LNCAP (cell line): ENCODE measurements at regions not wholly inside any gene's neighbourhood (a gene's known extent, or its start where the extent isn't known, plus 50 kb on each side); places are given as distances from the start of the nearest gene placed in this dataset.

Source experiments
- CTCF ChIP-seq: fragments of 450-650 bp; IDR thresholded peaks from 2 replicates; pipeline ENCODE4 v1.5.1; 2017; ENCODE audit warnings: mild to moderate bottlenecking

- no peak for TF ChIP-seq CTCF
Observed at GRCh38 chr1:222357252-222357651, 190.7 kb downstream of the HHIPL2 start.

- TF ChIP-seq CTCF = no peak
Observed at GRCh38 chr1:222347627-222348026, 200.3 kb downstream of the HHIPL2 start.

GRCh38 chr1:222346955-222347354 is 200.9 kb downstream of the HHIPL2 start:
- no peak for TF ChIP-seq CTCF

DNA sequence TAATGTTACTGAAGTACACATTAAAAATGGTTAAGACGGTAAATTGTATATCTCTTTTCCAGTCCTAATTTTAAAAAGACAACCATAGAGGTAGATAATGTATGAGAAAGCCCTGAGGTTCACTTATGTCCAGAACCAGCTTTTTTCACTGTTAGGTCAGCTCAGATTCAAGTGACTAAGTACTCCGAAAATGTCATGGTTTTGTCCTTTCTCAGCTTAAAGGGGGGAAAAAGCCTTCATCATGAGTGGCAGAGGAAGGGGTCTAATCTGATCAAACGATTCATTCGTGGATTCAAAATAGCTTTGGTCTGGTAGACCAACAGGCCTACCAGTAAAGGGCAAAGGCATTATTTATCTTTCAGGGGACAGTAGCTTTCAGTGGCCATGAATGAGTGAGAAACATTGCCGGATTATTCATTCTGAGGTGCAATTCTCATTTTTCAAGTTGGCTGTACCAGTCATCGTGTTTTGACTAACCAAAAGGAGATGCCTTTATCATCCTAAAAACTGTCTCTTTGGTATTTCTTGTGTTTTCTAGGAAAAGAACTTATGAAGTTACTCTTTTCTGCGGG is 208.4 kb downstream of the HHIPL2 start:
- no peak for TF ChIP-seq CTCF

GRCh38 chr1:222335586-222335985 is 212.3 kb downstream of the HHIPL2 start:
- no peak for TF ChIP-seq CTCF

DNA sequence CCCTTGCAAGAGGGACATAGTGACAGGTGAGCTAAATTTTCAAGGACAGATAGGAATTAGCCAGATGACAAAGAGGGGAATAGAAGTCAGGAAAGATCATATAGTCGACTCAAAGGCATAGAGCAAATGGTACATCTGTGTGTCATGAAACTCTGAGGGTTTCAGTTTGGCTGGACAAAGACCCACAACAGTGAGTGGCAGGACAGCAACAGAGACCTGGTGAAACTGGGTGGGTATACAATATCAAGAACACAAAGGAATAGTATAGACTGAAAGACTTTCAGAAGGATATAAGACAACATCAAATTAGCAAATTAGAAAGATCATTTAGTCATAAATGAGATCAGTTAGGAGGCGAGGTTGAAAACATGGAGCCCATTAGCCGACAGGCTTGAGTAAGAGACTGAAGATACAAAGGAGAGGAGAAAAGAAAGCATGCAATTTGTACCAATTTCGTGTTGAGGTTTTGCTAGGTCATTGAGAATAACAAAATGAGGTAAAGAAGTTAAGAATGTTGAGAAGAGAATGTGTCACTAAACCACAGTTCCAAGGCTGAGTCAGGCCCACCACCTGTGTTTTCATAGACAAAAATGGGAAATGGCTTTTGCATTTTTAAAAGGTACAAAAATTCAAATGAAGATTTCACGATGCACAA is 213.8 kb downstream of the HHIPL2 start:
- TF ChIP-seq CTCF = no peak

- TF ChIP-seq CTCF = no peak
Observed at GRCh38 chr1:222331765-222332164, 216.1 kb downstream of the HHIPL2 start.

DNA sequence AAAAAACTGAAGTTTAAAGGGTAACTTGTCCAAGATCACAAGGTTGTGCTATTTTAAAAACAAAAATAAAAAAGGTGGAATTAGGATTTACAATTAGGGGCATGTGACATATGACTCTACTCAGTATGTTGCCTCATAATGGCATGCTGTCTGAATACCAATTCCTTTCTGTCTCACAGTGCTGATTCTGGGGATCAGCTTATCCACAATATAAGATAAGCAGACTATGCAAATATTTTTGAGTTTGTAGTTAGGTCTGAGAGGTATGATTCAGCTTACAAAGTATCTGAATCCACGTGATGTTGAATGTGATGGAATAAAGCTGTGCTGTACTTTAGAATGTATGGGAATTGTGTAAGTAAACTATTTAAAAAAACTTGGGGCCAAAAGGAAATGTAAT is 216.6 kb downstream of the HHIPL2 start:
- no peak for TF ChIP-seq CTCF
